ENCODE measurements at regions not wholly inside any gene's neighbourhood (a gene's known extent, or its start where the extent isn't known, plus 50 kb on each side); places are given as distances from the start of the nearest gene placed in this dataset.

DNA sequence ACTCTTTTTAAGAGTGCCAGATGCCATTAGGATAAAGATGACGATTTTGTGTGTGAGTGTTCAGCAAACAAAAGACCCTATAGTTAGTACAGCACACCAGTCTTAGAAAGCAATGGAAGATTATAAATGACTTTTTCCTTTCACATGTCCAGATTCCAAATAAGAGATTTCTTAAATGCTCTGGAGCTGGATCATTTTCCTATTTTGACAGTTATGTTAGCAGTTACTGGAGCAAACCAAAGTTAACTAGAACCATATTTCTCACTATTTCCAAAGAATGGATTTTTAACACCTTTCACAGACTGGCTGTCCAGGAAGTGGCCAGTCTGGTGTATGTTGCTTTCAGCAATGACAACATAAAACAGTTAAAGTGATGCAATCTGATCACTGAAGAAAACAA lies 905.8 kb upstream of the ADGRL2 start:
- H3K4me1 ChIP-seq = no peaks in the 10 kb centered on the region
- H3K27ac ChIP-seq = no peak overlapping the region
- no peaks in the 10 kb centered on the region for H3K9me3 ChIP-seq
- TF ChIP-seq, protein P1, sequence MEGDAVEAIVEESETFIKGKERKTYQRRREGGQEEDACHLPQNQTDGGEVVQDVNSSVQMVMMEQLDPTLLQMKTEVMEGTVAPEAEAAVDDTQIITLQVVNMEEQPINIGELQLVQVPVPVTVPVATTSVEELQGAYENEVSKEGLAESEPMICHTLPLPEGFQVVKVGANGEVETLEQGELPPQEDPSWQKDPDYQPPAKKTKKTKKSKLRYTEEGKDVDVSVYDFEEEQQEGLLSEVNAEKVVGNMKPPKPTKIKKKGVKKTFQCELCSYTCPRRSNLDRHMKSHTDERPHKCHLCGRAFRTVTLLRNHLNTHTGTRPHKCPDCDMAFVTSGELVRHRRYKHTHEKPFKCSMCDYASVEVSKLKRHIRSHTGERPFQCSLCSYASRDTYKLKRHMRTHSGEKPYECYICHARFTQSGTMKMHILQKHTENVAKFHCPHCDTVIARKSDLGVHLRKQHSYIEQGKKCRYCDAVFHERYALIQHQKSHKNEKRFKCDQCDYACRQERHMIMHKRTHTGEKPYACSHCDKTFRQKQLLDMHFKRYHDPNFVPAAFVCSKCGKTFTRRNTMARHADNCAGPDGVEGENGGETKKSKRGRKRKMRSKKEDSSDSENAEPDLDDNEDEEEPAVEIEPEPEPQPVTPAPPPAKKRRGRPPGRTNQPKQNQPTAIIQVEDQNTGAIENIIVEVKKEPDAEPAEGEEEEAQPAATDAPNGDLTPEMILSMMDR (IDR thresholded peaks at IDR 0.05) = no peak
- TF ChIP-seq POLR2A (IDR thresholded peaks at IDR 0.05) (no peak), POLR2AphosphoS5 (IDR thresholded peaks at IDR 0.05) (no peak)
- no peak overlapping the region for H3K4me3 ChIP-seq
- intact Hi-C loops (cut with DNase I; ENCODE audit: low total_unique reads) = no loop called here
- no peaks in the 10 kb centered on the region for H3K27me3 ChIP-seq
- H3K36me3 ChIP-seq = no peaks in the 10 kb centered on the region
- no peak for DNase-seq (ENCODE audit: low spot score in 2 of 2)

DNA sequence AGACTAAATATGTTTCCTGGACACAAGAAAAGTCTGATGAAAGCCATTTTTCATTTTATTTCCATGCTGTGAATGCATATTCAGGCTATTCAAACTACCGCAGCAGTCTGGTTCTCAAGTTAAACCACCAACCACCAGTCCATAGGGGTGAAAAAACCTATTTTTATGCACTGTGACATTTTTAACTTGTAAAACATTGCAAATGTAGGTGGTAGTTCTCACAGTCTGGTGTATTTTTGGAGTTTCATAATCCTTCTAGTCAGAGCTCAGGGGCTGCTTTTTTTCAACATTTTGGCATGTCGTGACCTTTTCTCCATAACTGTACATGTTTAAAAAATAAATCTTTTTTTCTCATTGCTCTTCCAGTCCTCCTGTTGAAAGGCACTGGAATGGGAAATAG lies 907.6 kb upstream of the ADGRL2 start:
- no peak for DNase-seq (ENCODE audit: low spot score in 2 of 2)
- Histone ChIP-seq H3K4me1 (no peaks in the 10 kb centered on the region), H3K27ac (no peak overlapping the region), H3K9me3 (no peaks in the 10 kb centered on the region), H3K36me3 (no peaks in the 10 kb centered on the region), H3K27me3 (no peaks in the 10 kb centered on the region), H3K4me3 (no peak overlapping the region)
- intact Hi-C loops (cut with DNase I; ENCODE audit: low total_unique reads) = no loop called here
- TF ChIP-seq POLR2A (IDR thresholded peaks at IDR 0.05) = no peak
- TF ChIP-seq, protein P1 (IDR thresholded peaks at IDR 0.05) = no peak
- no peak for TF ChIP-seq POLR2AphosphoS5 (IDR thresholded peaks at IDR 0.05)

DNA sequence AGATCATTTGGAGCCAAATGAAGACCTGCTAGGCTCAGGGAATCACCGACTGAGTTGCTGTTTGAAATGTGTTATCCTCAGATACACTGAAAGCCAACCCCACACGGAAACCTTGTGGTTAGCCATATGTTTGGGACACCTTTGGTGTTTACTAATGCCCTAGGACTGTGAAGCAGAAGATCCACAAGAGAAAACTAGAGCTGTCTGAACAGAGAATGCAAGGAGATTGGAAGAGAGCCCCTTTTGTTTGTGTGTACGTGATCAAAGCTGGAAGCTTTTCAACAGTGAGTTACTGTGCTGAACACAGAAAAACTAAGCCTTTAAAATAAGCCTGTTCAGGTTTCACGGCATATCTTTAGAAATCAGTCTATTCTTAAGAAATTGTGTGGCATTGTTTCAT lies 908.2 kb upstream of the ADGRL2 start:
- Histone ChIP-seq H3K9me3 (no peaks in the 10 kb centered on the region), H3K27me3 (no peaks in the 10 kb centered on the region), H3K4me3 (no peak overlapping the region), H3K36me3 (no peaks in the 10 kb centered on the region), H3K27ac (no peak overlapping the region), H3K4me1 (no peaks in the 10 kb centered on the region)
- TF ChIP-seq POLR2AphosphoS5 (IDR thresholded peaks at IDR 0.05) = no peak
- TF ChIP-seq POLR2A (IDR thresholded peaks at IDR 0.05) = no peak
- TF ChIP-seq, protein P1 (IDR thresholded peaks at IDR 0.05) = no peak
- intact Hi-C loops (cut with DNase I; ENCODE audit: low total_unique reads) = no loop called here
- DNase-seq (ENCODE audit: low spot score in 2 of 2) = no peak

DNA sequence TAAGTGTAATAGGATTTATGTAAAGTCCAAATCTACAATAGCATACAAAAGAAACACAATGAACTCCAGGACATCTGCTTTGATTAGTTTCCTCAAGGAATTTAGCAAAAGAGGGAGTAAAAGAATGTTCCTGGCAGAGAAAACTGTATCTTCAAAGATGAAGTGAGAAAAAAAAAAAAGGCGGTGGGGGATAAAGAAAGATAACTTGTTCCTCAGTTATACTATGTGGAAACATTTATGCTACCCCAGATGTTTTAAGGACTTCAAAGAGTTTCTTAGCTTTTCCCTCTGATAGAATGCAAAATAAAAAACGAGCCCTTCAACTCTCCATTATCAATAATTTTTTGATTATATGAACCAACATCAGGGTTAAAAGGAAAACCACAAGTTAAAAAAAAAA lies 908.9 kb upstream of the ADGRL2 start:
- H3K36me3 ChIP-seq = no peaks in the 10 kb centered on the region
- no peak for DNase-seq (ENCODE audit: low spot score in 2 of 2)
- no peak overlapping the region for H3K4me3 ChIP-seq
- H3K9me3 ChIP-seq = no peaks in the 10 kb centered on the region
- H3K27ac ChIP-seq = no peak overlapping the region
- TF ChIP-seq POLR2A (IDR thresholded peaks at IDR 0.05) = no peak
- H3K4me1 ChIP-seq = no peaks in the 10 kb centered on the region
- intact Hi-C loops (cut with DNase I; ENCODE audit: low total_unique reads) = no loop called here
- no peaks in the 10 kb centered on the region for H3K27me3 ChIP-seq

DNA sequence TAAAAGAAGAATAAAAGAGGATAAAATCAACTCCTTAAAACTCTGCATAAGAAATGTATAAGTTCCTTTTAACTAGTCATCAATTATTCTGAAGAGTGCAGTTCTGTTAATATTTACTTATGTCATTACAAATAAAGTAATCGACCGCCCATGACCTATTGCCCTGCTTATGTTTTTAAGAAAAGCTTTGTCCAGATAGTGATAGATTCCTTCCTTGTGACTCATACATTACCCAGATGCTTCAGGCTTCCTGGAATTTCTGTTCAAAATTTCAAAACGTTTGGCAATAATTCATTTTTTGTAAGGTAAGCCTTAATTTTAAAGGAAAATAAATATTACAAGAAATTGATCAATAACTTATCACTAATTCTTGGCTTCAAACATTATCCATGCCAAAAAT lies 918.2 kb upstream of the ADGRL2 start:
- Histone ChIP-seq H3K27ac (no peak overlapping the region), H3K4me3 (no peak overlapping the region), H3K9me3 (no peaks in the 10 kb centered on the region), H3K27me3 (no peaks in the 10 kb centered on the region), H3K36me3 (no peaks in the 10 kb centered on the region), H3K4me1 (no peaks in the 10 kb centered on the region)
- no peak for DNase-seq (ENCODE audit: low spot score in 2 of 2)
- intact Hi-C loops (cut with DNase I; ENCODE audit: low total_unique reads) = no loop called here
- TF ChIP-seq, protein P1 (IDR thresholded peaks at IDR 0.05) = no peak
- TF ChIP-seq POLR2AphosphoS5 (IDR thresholded peaks at IDR 0.05) (no peak), POLR2A (IDR thresholded peaks at IDR 0.05) (no peak)

DNA sequence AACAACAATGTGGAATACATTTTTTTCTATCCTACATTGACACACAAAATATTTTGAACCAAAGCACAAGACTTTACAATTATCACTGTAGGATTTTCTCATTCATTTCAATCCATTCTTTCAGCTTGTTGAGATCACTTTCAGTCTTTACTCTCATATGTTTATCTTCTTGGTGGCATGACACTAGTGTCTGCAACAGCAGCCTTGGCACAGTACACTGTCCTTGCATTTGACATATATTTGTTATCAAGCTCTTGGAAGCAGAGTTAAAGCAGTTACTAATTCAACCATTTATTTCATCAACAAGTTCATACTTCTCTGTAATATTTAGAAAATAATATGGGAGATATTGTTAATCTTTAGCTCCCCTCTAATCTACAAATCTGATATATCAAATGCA lies 922.4 kb upstream of the ADGRL2 start:
- intact Hi-C loops (cut with DNase I; ENCODE audit: low total_unique reads) = no loop called here
- Histone ChIP-seq H3K36me3 (no peaks in the 10 kb centered on the region), H3K27me3 (no peaks in the 10 kb centered on the region), H3K9me3 (no peaks in the 10 kb centered on the region), H3K4me3 (no peak overlapping the region), H3K27ac (no peak overlapping the region), H3K4me1 (no peaks in the 10 kb centered on the region)
- TF ChIP-seq, protein P1 (IDR thresholded peaks at IDR 0.05) = no peak
- no peak for TF ChIP-seq POLR2A (IDR thresholded peaks at IDR 0.05)
- TF ChIP-seq POLR2AphosphoS5 (IDR thresholded peaks at IDR 0.05) = no peak
- DNase-seq (ENCODE audit: low spot score in 2 of 2) = no peak

Data from breast epithelium (tissue), 4 donors.